Activated naive CD8-positive, alpha-beta T cell treated with anti-CD3 and anti-CD28 coated beads, Interleukin-2, amount 50 U/mL, for 24 hours (primary cell): ENCODE measurements at regions not wholly inside any gene's neighbourhood (a gene's known extent, or its start where the extent isn't known, plus 50 kb on each side); places are given as distances from the start of the nearest gene placed in this dataset.

Source experiments
- ATAC-seq: fragments of 150-1000 bp; cut with Tn5 transposase; one replicate; pipeline ENCODE4 v1.10.0; 2021
- DNase-seq: peaks from one replicate; pipeline ENCODE4 v3.0.0; 2021
- H3K27ac Mint-ChIP-seq: one replicate; pipeline ENCODE4 v1.8.0; 2021; ENCODE audit warnings: mild to moderate bottlenecking, mixed read lengths
- H3K27me3 Mint-ChIP-seq: one replicate; pipeline ENCODE4 v1.8.0; 2021; ENCODE audit warnings: mixed read lengths
- H3K36me3 Mint-ChIP-seq: one replicate; pipeline ENCODE4 v1.8.0; 2021; ENCODE audit warnings: low read depth, mixed read lengths
- H3K4me1 Mint-ChIP-seq: one replicate; pipeline ENCODE4 v1.8.0; 2021; ENCODE audit warnings: mixed read lengths
- H3K4me3 Mint-ChIP-seq: one replicate; pipeline ENCODE4 v1.8.0; 2021; ENCODE audit warnings: mild to moderate bottlenecking, moderate library complexity, mixed read lengths
- H3K9me3 Mint-ChIP-seq: one replicate; pipeline ENCODE4 v1.8.0; 2021; ENCODE audit warnings: mixed read lengths

- no peak for DNase-seq
- H3K4me1 Mint-ChIP-seq = no peaks in the 10 kb centered on the region
- no peaks in the 10 kb centered on the region for H3K36me3 Mint-ChIP-seq
- H3K27ac Mint-ChIP-seq = no peak overlapping the region
- no peaks in the 10 kb centered on the region for H3K9me3 Mint-ChIP-seq
- no peak overlapping the region for H3K4me3 Mint-ChIP-seq
- no peaks in the 10 kb centered on the region for H3K27me3 Mint-ChIP-seq
- no peak for ATAC-seq
Observed at GRCh38 chr21:24160528-24160927, 1446.8 kb downstream of the MRPL39 start.

- ATAC-seq (no peak), DNase-seq (no peak)
- no peaks in the 10 kb centered on the region for H3K36me3 Mint-ChIP-seq
- no peaks in the 10 kb centered on the region for H3K27me3 Mint-ChIP-seq
- no peaks in the 10 kb centered on the region for H3K4me1 Mint-ChIP-seq
- H3K9me3 Mint-ChIP-seq = no peaks in the 10 kb centered on the region
- no peak overlapping the region for H3K4me3 Mint-ChIP-seq
- no peak overlapping the region for H3K27ac Mint-ChIP-seq
Observed at GRCh38 chr21:24153137-24153536, 1454.1 kb downstream of the MRPL39 start.

DNA sequence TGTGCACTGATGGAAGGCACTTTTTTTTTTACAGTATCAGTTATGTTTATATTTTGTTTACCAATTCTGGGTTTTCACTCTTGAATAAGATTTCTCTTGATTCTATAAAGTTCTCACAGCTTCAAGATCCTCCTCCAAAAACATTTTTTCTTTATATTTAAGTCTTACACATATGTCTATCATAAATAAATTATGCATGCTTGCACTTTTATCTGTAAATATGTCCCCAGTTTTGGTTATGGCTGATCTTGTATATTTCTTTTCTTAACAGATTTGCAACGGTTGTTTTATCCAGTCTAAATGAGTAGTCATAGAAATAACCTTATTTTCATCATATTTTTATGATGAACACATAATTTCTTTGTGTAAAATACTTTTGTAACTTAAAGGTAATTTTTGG is 1456.5 kb downstream of the MRPL39 start:
- Mint-ChIP-seq H3K27me3 (no peaks in the 10 kb centered on the region), H3K4me1 (no peaks in the 10 kb centered on the region), H3K27ac (no peak overlapping the region), H3K9me3 (no peaks in the 10 kb centered on the region), H3K36me3 (no peaks in the 10 kb centered on the region), H3K4me3 (no peak overlapping the region)
- ATAC-seq (no peak), DNase-seq (no peak)

DNA sequence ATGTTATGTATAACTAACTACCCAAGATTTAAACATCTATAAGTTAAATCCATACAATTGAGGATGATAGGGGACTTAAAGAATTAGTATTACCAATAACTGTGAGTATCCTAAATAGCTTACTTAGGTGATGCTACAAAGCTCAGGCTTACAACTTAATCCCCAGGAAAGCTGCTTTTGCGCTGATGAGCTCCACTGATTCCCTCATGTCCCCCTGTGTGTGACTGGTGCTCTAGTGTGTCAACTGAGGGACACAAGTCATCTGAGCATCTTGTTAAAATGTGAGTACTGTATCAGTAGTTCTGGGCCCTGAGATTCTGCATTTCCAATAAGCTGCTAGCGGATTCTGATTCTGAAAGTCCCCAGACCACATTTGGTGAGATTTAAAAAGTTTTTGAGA is 1458.8 kb downstream of the MRPL39 start:
- no peaks in the 10 kb centered on the region for H3K4me1 Mint-ChIP-seq
- no peaks in the 10 kb centered on the region for H3K27me3 Mint-ChIP-seq
- ATAC-seq (no peak), DNase-seq (no peak)
- no peak overlapping the region for H3K27ac Mint-ChIP-seq
- no peak overlapping the region for H3K4me3 Mint-ChIP-seq
- no peaks in the 10 kb centered on the region for H3K9me3 Mint-ChIP-seq
- H3K36me3 Mint-ChIP-seq = no peaks in the 10 kb centered on the region

GRCh38 chr21:24147674-24148073 is 1459.6 kb downstream of the MRPL39 start:
- DNase-seq (no peak), ATAC-seq (no peak)
- no peak overlapping the region for H3K27ac Mint-ChIP-seq
- no peak overlapping the region for H3K4me3 Mint-ChIP-seq
- no peaks in the 10 kb centered on the region for H3K27me3 Mint-ChIP-seq
- H3K4me1 Mint-ChIP-seq = no peaks in the 10 kb centered on the region
- H3K36me3 Mint-ChIP-seq = no peaks in the 10 kb centered on the region
- no peaks in the 10 kb centered on the region for H3K9me3 Mint-ChIP-seq

GRCh38 chr21:24131056-24131455 is 1476.2 kb downstream of the MRPL39 start:
- H3K4me1 Mint-ChIP-seq = no peaks in the 10 kb centered on the region
- H3K27me3 Mint-ChIP-seq = peaks cover 3% of the 10 kb centered on the region

DNA sequence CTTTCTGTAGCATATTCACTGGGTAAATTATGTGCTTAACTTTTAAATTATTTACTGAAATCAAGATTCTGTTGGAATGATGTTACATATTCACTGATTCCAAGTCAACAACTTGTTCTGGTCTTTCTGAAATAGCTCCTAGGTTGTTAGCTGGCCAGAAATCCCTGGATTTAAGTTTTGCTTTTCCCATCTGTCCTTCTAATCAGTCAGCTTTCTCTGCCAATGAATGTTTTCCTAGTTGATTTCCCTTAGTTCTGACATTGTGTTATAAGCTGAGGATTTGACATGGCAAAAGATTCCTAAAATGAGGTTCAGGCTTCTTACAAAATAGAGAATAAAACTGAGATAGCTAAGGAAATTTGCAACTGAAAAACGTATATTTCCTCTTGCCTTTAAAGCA is 1479.6 kb downstream of the MRPL39 start:
- H3K27ac Mint-ChIP-seq = no peak overlapping the region
- no peaks in the 10 kb centered on the region for H3K36me3 Mint-ChIP-seq

More at GRCh38 chr21:24131056-24131455, 1476.2 kb downstream of the MRPL39 start:
- H3K27ac Mint-ChIP-seq = no peak overlapping the region
- DNase-seq = no peak
- ATAC-seq = no peak
- no peaks in the 10 kb centered on the region for H3K9me3 Mint-ChIP-seq
- no peaks in the 10 kb centered on the region for H3K36me3 Mint-ChIP-seq
- H3K4me3 Mint-ChIP-seq = no peak overlapping the region

DNA sequence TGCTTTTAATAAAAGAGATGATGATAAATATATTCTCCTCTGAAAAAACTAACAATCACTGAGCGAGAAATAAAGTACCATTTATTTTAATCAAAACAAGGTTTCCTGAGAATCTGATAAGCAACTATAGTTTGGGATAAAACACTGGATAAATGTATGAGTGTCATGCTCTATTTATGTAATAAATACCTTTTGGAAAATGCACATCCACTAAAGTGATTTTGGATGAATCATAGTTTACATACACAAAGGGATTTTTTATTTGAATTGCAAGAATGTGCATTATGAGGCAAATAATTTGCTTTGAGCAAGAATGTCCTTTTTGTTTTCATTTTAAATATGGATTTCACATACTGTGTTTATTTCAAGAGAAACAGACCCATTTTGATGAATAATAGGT is 1483.5 kb downstream of the MRPL39 start:
- Mint-ChIP-seq H3K36me3 (no peaks in the 10 kb centered on the region), H3K27ac (no peak overlapping the region), H3K4me1 (no peaks in the 10 kb centered on the region), H3K4me3 (no peak overlapping the region), H3K9me3 (no peaks in the 10 kb centered on the region), H3K27me3 (no peaks in the 10 kb centered on the region)
- DNase-seq = no peak
- ATAC-seq = no peak

More for the DNA sequence above, 1479.6 kb downstream of the MRPL39 start:
- H3K4me3 Mint-ChIP-seq = no peak overlapping the region
- H3K4me1 Mint-ChIP-seq = no peaks in the 10 kb centered on the region
- no peak for ATAC-seq
- DNase-seq = no peak
- no peaks in the 10 kb centered on the region for H3K9me3 Mint-ChIP-seq
- H3K27me3 Mint-ChIP-seq = no peaks in the 10 kb centered on the region

GRCh38 chr21:24118738-24119459 is 1488.4 kb downstream of the MRPL39 start:
- Mint-ChIP-seq H3K27me3 (peaks cover 1% of the 10 kb centered on the region), H3K9me3 (no peaks in the 10 kb centered on the region), H3K4me3 (no peak overlapping the region), H3K36me3 (no peaks in the 10 kb centered on the region), H3K4me1 (no peaks in the 10 kb centered on the region), H3K27ac (no peak overlapping the region)
- no peak for DNase-seq
- ATAC-seq = no peak

GRCh38 chr21:24115141-24115540 is 1492.1 kb downstream of the MRPL39 start:
- Mint-ChIP-seq H3K36me3 (no peaks in the 10 kb centered on the region), H3K9me3 (no peaks in the 10 kb centered on the region), H3K27ac (no peak overlapping the region), H3K27me3 (peaks cover 3% of the 10 kb centered on the region), H3K4me3 (no peak overlapping the region), H3K4me1 (no peaks in the 10 kb centered on the region)
- no peak for ATAC-seq
- no peak for DNase-seq

- Mint-ChIP-seq H3K4me1 (no peaks in the 10 kb centered on the region), H3K4me3 (no peak overlapping the region), H3K27me3 (peaks cover 3% of the 10 kb centered on the region), H3K27ac (no peak overlapping the region), H3K9me3 (no peaks in the 10 kb centered on the region), H3K36me3 (no peaks in the 10 kb centered on the region)
- DNase-seq (no peak), ATAC-seq (no peak)
Observed at GRCh38 chr21:24112020-24112419, 1495.3 kb downstream of the MRPL39 start.

GRCh38 chr21:24110846-24111245 is 1496.4 kb downstream of the MRPL39 start:
- Mint-ChIP-seq H3K27me3 (peaks cover 3% of the 10 kb centered on the region), H3K27ac (no peak overlapping the region), H3K36me3 (no peaks in the 10 kb centered on the region), H3K9me3 (no peaks in the 10 kb centered on the region), H3K4me3 (no peak overlapping the region), H3K4me1 (no peaks in the 10 kb centered on the region)
- DNase-seq = no peak
- no peak for ATAC-seq

DNA sequence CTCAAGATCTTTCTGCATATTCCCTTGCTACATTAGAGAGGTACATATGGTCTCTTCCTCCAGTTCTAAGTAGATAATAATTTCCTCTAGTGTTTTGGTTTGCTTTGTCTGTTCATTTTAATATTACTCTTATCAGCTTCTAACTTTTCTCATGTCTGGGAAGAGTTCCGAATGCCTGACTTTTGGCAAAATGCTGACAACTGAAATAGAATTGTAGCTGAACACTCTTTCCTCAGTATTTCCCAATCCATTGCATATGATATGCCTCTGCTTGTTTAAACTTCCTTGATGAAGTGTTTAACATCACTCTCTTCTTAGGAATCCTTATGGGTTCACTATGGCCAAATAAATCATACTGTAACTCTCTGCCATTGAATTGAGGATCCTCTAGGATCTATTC is 1510.1 kb downstream of the MRPL39 start:
- H3K4me3 Mint-ChIP-seq = no peak overlapping the region
- no peaks in the 10 kb centered on the region for H3K9me3 Mint-ChIP-seq
- no peaks in the 10 kb centered on the region for H3K36me3 Mint-ChIP-seq
- DNase-seq (no peak), ATAC-seq (no peak)
- H3K27ac Mint-ChIP-seq = no peak overlapping the region
- H3K4me1 Mint-ChIP-seq = no peaks in the 10 kb centered on the region
- peaks cover 1% of the 10 kb centered on the region for H3K27me3 Mint-ChIP-seq

DNA sequence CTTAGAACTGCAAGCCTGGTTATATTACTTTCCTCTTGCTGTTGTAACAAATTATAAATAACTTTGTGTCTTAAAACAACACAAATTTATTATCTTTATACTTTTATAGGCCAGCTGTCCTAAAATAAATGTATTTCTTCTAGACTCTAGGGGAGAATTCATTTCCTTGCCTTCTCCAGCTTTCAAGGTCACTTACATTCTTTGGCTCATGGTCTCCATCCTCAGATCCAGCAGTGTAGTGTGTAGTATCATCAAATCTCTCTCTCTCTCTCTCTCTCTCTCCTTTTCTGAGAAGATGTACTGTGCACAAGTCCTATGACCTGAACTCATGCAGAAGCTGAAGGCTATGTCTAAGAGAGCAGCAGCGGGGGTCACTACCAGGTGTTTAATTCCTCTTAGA is 1510.6 kb downstream of the MRPL39 start:
- DNase-seq (no peak), ATAC-seq (no peak)
- Mint-ChIP-seq H3K4me1 (no peaks in the 10 kb centered on the region), H3K4me3 (no peak overlapping the region), H3K27me3 (peaks cover 1% of the 10 kb centered on the region), H3K36me3 (no peaks in the 10 kb centered on the region), H3K27ac (no peak overlapping the region), H3K9me3 (no peaks in the 10 kb centered on the region)

DNA sequence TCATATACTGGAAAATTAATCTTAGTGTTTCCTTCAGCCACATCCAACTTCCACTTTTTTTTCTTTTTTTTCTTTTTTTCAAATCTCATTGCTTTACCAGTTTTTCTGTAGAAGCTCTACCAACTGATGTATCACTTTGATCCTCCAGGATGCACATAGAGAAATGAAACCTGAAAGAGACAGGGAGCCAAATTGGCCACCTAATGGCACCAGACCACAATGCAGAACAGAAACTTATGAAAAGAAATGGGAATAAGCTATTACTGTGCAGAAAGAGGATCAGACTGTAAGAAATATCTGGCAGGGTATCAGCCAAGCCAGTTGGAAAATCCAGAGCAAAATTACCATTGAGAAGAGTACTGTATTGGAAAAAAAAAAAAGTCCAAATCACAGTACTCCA is 1514.2 kb downstream of the MRPL39 start:
- no peak for DNase-seq
- Mint-ChIP-seq H3K4me3 (no peak overlapping the region), H3K4me1 (no peaks in the 10 kb centered on the region), H3K27ac (no peak overlapping the region), H3K36me3 (no peaks in the 10 kb centered on the region), H3K27me3 (no peaks in the 10 kb centered on the region), H3K9me3 (no peaks in the 10 kb centered on the region)
- ATAC-seq = no peak

DNA sequence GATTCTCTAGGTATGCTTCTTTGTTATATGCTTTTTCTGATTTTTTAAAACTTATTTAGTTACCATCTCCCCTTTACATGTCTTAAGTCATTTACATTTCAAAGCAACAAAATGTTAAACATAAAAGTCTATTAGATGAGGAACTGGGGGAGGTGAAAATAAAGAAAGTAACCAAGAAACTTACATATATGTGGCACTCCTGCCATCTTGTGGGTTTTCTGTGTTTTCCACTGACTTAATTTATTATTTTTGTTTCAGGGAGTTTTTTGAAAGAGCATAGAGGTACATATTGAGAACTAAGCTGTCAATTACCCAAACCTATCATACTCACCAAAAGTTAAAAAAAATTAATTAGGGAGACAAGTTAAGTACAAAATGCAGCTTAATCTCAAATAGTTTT is 1531.1 kb downstream of the MRPL39 start:
- ATAC-seq (no peak), DNase-seq (no peak)
- Mint-ChIP-seq H3K36me3 (no peaks in the 10 kb centered on the region), H3K9me3 (peaks cover 9% of the 10 kb centered on the region), H3K27me3 (no peaks in the 10 kb centered on the region), H3K4me1 (no peaks in the 10 kb centered on the region), H3K27ac (no peak overlapping the region), H3K4me3 (no peak overlapping the region)
